Endothelial cell of umbilical vein (primary cell): ENCODE measurements at regions not wholly inside any gene's neighbourhood (a gene's known extent, or its start where the extent isn't known, plus 50 kb on each side); places are given as distances from the start of the nearest gene placed in this dataset.

Source experiments
- CTCF ChIP-seq, 2 donors: IDR thresholded peaks; 1 replicate in 1 of 2; 2 replicates in 1 of 2; pipeline ENCODE4 v1.5.1; 2011; ENCODE audit warnings: low read length in 2 of 2, mild to moderate bottlenecking in 2 of 2, moderate library complexity in 2 of 2, control low read depth in 1 of 2, inconsistent platforms in 1 of 2, low read depth in 1 of 2; ENCODE audit not compliant: insufficient read depth in 1 of 2; ENCODE audit errors: extremely low read depth in 1 of 2
- EZH2 ChIP-seq: IDR thresholded peaks from 2 replicates; pipeline ENCODE4 v1.6.1; 2012; ENCODE audit warnings: borderline replicate concordance, low read depth, mild to moderate bottlenecking, moderate library complexity, low read length, inconsistent platforms; ENCODE audit not compliant: severe bottlenecking
- GATA2 ChIP-seq: IDR thresholded peaks from 2 replicates; pipeline ENCODE4 v1.7.0; 2011; ENCODE audit warnings: low read depth, mild to moderate bottlenecking, moderate library complexity, mixed read lengths, low read length; ENCODE audit not compliant: insufficient read length, insufficient read depth
- JUN ChIP-seq: IDR thresholded peaks from 2 replicates; pipeline ENCODE4 v1.6.1; 2011; ENCODE audit warnings: borderline replicate concordance, low read depth; ENCODE audit not compliant: insufficient read length, insufficient read depth
- MAX ChIP-seq: IDR thresholded peaks from 2 replicates; pipeline ENCODE4 v1.6.1; 2011; ENCODE audit not compliant: insufficient read depth, insufficient read length
- MYC ChIP-seq: IDR thresholded peaks from one replicate; pipeline ENCODE4 v1.6.1; 2011; ENCODE audit warnings: mild to moderate bottlenecking, low read depth, low read length
- POLR2A ChIP-seq: IDR thresholded peaks from 2 replicates; pipeline ENCODE4 v1.6.1; 2012; ENCODE audit warnings: low read depth, mild to moderate bottlenecking, control low read depth, low read length
- POLR2AphosphoS5 ChIP-seq: IDR thresholded peaks from 2 replicates; pipeline ENCODE4 v1.6.1; 2012; ENCODE audit warnings: low read depth, mild to moderate bottlenecking, control low read depth, low read length, moderate library complexity; ENCODE audit not compliant: insufficient read depth

- TF ChIP-seq CTCF (IDR thresholded peaks at IDR 0.05; ENCODE audit: extremely low read depth in 1 of 2, insufficient read depth in 1 of 2, low read depth in 1 of 2, low read length in 2 of 2): no peak
- TF ChIP-seq EZH2: no peak
- TF ChIP-seq JUN: no peak
- TF ChIP-seq POLR2A: no peak
- no peak for TF ChIP-seq MYC
- TF ChIP-seq MAX: no peak
- no peak for TF ChIP-seq POLR2AphosphoS5
- TF ChIP-seq GATA2: no peak
These were observed 357.3 kb downstream of the NPHP4 start for GRCh38 chr1:5634893-5635292.
